Adrenal gland (tissue), 5 donors: ENCODE measurements at regions not wholly inside any gene's neighbourhood (a gene's known extent, or its start where the extent isn't known, plus 50 kb on each side); places are given as distances from the start of the nearest gene placed in this dataset.

Source experiments
- CTCF ChIP-seq, 6 experiments: fragments of 450-650 bp in 4 of 6; fragments of 200-600 bp in 2 of 6; sonication (generic) in 1 of 6; IDR thresholded peaks; 1 replicate in 5 of 6; 2 replicates in 1 of 6; pipeline versions ENCODE4 v1.5.1 to v1.8.0; 2016 to 2021; ENCODE audit warnings: antibody characterized with exemption in 6 of 6, mild to moderate bottlenecking in 2 of 6, moderate library complexity in 1 of 6
- POLR2A ChIP-seq, 2 donors: fragments of 450-650 bp; IDR thresholded peaks; one replicate each; pipeline ENCODE4 v1.6.1; 2017; ENCODE audit warnings: antibody characterized with exemption in 2 of 2, mild to moderate bottlenecking in 2 of 2, moderate library complexity in 1 of 2
- donor health status: DM: no; HTN: no; CAD: no.

- TF ChIP-seq CTCF (IDR thresholded peaks at IDR 0.05), result no peak
- TF ChIP-seq POLR2A (IDR thresholded peaks at IDR 0.05), result no peak
Observed at GRCh38 chr3:164458986-164459385, 619.3 kb downstream of the SI start.
